Erythroblast (primary cell): ENCODE measurements at regions not wholly inside any gene's neighbourhood (a gene's known extent, or its start where the extent isn't known, plus 50 kb on each side); places are given as distances from the start of the nearest gene placed in this dataset.

Experiments
- GATA1 ChIP-seq: IDR thresholded peaks from 2 replicates; pipeline ENCODE4 v1.6.1; 2011; ENCODE audit warnings: low read depth, mild to moderate bottlenecking, control low read depth, low read length, moderate library complexity
- POLR2A ChIP-seq: IDR thresholded peaks from 2 replicates; pipeline ENCODE4 v1.6.1; 2011; ENCODE audit warnings: mild to moderate bottlenecking, low read length

DNA sequence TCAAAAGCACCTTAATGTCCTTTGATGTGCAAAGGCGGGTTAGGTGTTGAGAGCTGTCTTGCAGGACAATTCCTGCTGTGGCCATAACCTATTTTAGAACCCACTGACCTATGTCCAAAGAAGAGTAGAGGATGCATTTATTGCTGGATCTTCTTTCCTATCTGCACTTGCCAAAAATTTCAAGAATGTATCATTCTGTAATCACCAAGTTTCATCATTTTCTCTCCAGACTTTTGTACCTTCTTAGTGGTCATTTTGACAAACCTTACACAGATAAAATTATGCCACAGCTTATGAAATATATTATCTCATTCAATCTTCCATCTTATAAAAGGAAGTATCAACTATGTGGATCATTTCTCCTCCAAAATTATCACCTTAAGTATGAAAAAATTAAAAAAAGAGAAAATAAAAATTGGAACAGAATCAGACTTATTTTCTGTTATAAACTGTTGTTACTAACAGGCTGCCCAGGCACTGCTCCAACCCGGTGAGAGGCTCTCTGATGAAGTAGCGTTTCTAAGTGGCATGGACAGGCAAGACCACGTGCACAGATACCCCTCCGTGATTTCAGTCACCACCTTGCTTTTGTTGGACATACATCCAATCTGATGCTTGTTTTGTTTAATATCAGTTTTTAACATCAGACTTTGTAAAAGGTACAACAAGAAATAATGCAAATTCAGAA is 559.9 kb upstream of the ID2 start:
- no peak for TF ChIP-seq POLR2A
- TF ChIP-seq GATA1 = no peak
